NOMO-1 treated with DMSO at 0.1 percent for 48 hours (cell line): ENCODE measurements at regions not wholly inside any gene's neighbourhood (a gene's known extent, or its start where the extent isn't known, plus 50 kb on each side); places are given as distances from the start of the nearest gene placed in this dataset.

Experiments
- DNase-seq: peaks from one replicate; lab custom pipeline; 2025; ENCODE audit not compliant: unreplicated experiment; lab: John Stamatoyannopoulos, UW

DNA sequence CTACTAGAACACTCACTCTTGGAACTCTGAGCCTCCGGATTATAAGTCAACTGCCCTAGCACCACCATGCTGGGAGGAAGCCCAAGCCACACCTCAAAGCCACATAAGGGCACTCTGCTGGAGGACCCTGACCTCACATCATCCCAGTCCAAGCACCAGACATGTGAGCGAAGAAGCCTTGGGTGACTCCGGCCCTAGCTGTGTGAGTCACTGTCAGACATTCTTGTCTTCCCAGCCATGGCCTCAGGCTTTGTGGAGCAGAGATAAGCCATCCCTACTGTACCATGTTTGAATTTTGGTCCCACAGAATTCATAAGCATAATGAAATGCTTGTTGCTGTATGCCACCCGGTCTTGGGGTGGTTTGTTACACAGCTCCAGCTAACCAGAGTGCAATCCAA, 247.7 kb downstream of the SOD2 start:
- no peak for DNase-seq

- DNase-seq = no peak
These were observed 248.8 kb downstream of the SOD2 start for GRCh38 chr6:159444056-159444760.

GRCh38 chr6:159443417-159443920, 249.6 kb downstream of the SOD2 start:
- no peak for DNase-seq

DNA sequence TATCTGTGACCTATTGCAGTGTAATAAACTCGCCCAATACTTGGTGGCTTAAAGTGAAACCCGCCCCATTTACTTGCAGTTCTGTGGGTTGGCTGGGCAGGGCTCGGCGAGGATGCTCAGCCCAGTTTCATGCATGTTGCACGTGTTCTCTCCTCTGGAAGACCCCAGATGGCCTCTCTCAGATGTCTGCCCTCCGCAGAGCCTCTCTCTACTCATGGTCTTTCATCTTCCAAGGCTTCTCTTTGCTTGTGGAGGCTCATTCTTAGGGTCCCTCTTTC, 251.4 kb downstream of the SOD2 start:
- no peak for DNase-seq

- no peak for DNase-seq
These were observed 251.9 kb downstream of the SOD2 start for GRCh38 chr6:159440911-159441703.

- no peak for DNase-seq
These were observed 252.7 kb downstream of the SOD2 start for GRCh38 chr6:159440349-159440748.

DNA sequence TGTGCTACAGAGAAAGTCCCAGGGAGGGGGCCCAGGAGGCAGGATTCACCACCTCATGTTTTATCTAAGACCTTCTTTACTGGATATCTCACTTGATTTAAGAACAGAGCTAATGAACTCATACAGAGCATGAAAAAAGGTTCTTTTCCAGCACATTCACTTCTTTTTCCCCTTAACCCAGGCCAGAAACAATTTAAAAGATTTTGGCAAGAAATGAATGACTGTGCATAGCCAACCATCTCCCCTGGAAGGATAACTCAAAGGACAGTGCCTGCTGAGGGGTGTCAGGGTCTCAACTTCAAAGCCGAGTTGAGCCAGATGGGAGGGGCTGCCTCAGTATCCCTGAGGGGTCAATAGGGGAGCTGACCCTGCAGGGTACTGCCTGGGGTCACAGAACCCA, 253.4 kb downstream of the SOD2 start:
- DNase-seq = no peak

DNA sequence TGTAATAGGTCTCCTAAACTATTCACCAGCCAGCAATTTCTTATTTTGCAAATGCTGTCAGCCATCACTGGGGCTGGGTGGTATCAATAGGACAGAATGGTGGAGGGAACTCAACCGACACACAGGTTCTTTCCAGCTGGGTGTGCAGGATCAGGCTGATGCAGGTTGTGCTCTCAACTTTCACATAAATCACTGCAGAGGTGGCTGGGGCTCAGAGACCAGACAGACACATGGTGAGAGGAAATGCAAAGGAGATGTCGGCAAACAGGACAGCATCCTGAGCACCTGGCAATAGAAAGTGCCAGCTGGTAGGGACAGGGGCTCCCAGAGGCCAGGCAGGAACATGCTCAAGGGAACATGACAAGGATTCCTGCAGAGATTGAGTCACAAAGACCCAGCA, 254.9 kb downstream of the SOD2 start:
- no peak for DNase-seq

GRCh38 chr6:159436581-159436980, 256.5 kb downstream of the SOD2 start:
- DNase-seq = no peak

- no peak for DNase-seq
These were observed 257.3 kb downstream of the SOD2 start for GRCh38 chr6:159435701-159436100.

GRCh38 chr6:159434410-159434809, 258.6 kb downstream of the SOD2 start:
- no peak for DNase-seq

DNA sequence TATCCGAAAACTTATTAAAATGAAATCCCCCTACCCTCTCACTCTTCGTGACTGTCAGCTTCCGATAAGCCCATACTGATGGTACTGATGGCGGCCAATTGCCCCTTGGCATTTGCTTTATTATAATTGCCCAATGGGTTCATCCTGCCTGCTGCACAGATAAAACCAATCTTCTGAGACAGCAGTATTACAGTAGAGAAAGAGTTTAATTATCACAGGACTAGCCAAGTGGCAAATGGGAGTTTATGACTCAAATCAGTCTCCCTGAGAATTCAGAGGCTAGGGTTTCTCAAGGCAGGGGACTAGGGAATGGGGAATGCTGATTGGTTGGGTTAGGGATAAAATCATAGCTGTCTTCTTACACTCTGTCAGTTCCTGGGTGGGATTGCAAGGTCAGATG, 259.5 kb downstream of the SOD2 start:
- DNase-seq = no peak

DNA sequence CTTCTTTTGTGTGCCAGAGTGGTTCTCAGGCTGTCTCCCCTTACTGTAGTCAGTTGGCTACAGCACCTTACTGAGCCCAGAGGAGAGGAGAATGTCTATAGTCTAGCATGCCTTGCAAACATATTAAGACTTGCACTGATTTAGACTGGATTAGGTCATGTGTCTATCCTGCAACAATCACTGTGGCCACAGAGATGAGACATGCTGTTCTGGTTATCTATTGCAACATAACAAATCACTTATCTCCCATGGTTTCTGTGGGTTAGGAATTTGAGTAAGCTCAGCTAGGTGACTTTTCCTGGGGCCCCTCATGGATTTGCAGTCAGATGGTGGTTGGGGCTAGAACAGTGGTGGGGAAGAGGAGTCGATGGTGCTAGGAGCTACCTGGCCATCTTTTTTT, 261.3 kb downstream of the SOD2 start:
- DNase-seq = no peak

DNA sequence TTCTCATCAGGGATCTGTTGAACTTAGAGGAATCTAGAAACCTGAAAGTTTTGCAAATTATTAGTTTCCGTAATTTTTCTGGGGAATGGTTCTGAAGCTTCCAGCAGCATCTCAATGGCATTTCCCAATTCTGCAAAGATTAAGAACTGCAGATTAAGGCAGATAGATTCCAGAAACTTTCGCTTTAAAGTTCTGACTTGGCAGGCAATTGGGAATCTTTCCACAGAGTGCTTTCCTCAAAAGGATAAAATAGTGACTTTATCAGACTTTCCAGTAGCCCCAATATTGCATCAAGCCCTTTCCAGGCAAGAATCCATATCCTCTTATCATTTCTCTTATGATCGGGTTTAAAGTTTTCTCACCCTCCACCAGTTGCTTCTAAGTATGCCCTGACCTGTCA, 261.1 kb downstream of the FNDC1 start:
- no peak for DNase-seq

- DNase-seq = no peak
These were observed 260.2 kb downstream of the FNDC1 start for GRCh38 chr6:159429433-159429832.

GRCh38 chr6:159427771-159428170, 258.6 kb downstream of the FNDC1 start:
- no peak for DNase-seq

- DNase-seq = no peak
These were observed 258.1 kb downstream of the FNDC1 start for GRCh38 chr6:159427335-159427734.

DNA sequence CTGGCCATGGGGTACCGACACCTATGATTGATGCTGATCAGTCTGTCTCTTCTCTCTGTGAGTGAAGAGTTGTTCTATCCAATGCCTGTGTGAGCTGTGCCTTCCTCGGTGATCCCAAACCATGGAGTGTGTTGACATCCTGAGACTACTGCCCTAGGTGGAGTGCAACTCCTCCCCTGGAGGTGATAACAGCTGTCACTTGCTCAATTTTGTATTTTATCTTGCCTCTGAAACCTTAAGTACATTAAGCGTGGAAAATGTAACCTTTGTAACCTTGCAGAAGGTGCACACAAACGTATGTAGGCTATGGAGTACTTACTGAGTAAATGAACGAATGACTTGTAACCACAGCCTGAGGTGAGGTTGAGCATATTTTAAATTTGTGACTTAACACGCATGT, 256.2 kb downstream of the FNDC1 start:
- no peak for DNase-seq

GRCh38 chr6:159422041-159422984, 253.1 kb downstream of the FNDC1 start:
- DNase-seq = no peak

DNA sequence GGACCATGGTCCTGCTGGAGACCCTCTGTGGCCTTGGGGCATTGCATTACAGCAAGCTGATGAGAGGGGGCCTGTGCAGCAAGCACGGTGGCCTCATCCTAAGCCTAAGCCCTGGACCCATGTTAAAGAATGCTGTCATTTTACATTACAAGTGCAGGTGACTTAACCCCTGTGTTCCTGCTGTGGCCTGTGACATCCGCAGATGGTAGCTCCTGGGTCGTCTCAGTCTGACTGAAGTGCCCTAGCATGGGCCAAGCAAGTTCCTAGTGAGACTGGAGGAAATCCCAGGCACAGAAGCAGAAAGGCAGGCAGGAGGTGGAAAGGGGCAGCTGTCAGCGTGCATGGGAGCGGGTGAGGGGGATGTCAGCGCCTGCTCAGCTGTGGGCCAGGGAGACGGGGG, 252.4 kb downstream of the FNDC1 start:
- DNase-seq = no peak

GRCh38 chr6:159418997-159419396, 249.8 kb downstream of the FNDC1 start:
- DNase-seq = no peak
